GF-D8 (cell line): ENCODE measurements at regions not wholly inside any gene's neighbourhood (a gene's known extent, or its start where the extent isn't known, plus 50 kb on each side); places are given as distances from the start of the nearest gene placed in this dataset.
"Not testable (repeated sequence)": the region's sequence is repeated elsewhere in the genome, so short reads cannot be mapped to it uniquely, and the experiment has no call there.

Source experiments
- DNase-seq: peaks from one replicate; lab custom pipeline; 2025; lab: John Stamatoyannopoulos, UW

DNA sequence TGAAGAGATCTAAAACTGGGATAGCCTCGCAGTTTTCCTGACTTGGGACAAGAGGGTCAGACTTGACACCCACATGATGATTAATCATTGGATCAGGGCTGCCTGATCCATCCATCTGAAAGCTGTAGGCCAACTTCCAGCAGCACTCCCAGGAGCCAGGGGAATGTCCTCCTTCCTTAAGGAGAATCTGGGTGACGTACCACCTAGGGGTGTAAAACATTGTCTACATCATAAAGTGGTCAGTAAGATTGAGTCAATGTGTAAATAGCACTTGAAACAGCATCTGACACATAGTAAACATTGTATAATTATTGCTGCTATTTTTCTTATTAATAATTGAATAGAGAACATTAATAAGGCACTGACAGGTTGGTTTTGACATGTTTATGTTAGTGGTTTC is 392.8 kb downstream of the JRKL start:
- no peak for DNase-seq

DNA sequence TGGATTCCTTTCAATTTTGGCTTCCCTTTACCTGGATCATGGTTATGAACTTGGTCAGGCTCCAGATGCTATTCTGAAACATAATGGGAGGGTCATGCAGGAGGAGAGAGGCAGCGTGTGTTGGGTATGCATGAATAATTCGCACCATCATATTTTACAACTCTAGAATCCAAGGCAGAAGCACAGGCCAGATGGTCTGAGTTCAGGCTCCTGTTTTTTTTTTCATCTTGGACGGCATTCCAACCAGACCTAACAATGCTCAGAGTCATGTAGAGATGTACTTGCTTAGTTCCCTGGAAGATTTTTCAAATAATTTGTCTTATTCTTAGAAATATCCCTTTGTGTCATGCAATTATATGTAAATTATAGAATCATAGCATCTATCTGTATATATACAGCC is 393.5 kb downstream of the JRKL start:
- DNase-seq, result no peak

DNA sequence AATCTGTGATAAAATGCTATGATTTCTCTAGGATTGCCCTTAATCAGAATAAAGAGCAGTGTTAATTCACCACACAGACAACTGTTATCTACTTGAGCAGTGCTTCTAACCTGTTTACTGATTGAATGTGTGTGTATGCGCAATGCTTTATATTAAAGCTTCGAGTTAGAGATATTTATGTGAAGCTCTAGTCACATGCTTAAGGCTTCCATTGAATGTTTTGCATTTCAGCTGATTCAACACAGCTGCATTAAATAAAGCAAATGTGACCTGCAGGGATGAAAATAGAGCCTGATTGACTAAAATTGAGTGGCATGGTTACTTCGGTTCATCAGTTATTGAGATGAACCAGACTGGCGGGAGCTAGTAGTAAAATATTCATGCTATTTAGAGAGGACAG is 395.3 kb downstream of the JRKL start:
- no peak for DNase-seq

DNA sequence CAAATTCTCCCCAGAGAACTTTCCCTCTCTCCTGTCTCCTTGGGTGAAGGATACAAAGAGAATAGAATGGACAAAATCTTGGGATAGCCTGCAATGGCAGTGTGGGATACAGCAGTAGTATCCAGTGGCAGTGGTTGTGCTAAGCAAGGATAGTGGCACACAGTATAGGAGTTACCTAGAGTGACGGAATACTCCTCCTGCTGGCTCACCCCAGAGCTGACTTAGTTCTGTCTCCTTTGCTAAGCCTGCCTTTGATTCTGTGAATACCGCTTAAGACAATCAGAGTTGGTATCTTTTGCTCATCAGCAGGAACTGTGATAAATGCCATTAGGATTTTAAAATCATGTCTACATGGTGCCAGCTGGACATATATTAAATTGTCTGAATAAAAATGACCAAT is 404.3 kb downstream of the JRKL start:
- no peak for DNase-seq

DNA sequence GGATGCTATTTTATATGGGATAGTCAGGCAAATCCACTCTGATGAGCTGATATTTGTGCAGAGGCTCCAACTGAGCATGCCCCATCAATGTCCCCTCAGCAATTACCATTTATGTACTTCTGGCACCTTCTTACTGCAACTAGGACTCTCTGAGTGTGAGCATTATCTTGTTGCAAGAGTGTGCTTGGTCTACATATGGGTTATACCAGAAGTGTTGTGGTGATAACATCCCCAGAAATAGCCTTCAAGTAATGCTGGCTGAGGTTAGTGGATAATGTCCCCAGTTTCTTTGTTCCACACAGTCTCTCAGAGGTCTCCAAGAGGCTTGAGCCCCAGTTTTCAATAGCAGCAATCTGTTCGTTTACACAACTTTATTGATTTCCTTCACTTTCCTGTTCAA is 408.6 kb downstream of the JRKL start:
- DNase-seq, result no peak

DNA sequence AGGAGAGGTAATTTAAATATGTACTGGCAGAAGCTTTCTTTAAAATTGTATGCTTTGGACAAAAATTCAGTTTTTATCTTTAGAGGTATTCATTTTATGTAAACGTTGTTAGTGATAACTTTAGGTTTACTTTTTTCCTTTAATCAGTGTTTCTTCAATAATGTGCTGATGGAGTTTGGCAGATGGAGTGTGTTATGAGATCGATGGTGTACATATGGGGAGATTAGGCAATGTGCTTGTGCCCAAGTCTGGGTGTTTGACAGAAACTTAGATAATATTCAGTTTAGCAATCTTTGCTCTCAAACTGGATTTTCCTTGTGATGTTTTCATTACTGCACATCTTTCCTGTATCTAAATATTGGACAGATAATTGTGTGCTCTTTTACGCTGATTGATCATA is 425.4 kb downstream of the JRKL start:
- DNase-seq, result no peak

DNA sequence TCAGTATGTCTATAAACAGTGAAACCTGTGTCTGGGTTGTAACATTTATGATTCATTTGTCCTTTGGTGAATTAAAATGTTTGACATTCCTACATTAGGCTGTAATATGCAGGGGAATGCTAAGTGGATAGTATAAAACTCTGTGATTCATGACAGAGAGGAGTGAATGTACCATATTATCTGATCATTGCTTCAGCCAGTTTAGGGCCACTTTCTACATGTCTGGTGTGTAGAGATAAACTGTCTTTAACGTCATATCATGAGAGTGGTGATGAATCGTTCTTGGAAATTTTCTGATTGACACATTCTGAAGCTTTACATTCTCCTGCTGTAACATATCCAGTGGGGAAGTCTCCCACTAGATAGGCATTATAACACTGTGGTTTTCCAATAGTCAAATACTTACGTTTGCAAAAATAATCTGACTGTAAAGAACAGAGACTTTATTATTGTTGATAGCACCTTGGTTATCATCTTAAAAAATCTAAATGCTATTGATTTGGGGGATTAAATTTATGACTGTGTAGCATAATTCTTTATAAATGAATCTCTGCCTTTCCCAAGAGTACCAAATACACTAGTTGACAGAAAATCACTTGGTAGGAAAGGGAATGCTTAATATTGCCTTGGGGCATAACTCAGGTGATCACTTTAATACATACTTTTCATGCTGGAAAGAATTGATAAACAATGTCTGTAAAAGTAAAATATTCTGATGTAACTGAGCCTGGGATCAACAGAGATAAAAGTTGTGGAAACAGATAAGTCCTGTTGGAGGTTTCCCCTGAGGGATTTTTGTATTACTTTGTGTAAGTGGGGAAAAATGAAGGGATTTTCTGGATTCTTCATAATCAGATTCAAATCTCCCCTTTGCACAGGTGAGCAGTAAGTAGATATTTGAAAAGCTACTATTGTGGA is 427.9 kb downstream of the JRKL start:
- no peak for DNase-seq

DNA sequence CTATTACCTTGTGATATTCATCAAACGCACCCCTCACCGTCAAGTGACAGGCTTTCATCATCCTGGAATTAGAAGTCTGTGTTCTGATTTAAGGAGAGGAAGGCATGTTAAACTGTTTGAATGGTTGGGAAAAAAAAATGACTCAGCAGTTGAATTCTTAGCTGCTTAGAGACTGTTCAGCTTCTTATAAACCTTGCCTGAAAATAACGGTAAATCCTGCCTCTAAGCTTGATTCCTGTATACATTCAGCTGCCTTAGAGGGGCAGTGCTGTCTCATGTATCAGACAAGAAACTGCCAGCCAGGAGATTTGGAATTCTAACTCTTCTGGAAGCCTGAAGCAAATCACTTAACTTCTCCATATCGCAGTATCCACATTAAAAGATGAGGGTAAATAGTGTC is 437.4 kb downstream of the JRKL start:
- DNase-seq, result no peak

DNA sequence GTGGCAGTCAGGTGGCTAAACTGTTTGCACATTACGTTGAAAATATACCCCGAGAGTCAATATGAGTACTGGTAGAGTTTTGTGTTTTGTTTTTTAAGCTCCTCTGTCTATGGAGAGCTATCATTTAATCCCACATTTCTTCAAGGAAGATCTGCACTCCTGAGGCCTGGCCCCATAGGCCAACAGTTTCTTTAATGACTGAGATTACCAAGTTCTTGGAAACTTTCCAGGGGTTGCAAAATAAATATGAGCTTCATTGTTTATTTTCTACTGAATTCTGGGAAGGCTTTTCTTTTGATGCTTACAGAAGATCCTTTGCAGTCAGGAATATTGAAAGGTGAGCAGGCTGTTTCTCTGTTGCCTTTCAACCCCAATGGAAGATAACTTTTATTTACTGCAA is 452.0 kb downstream of the JRKL start:
- DNase-seq, result no peak

DNA sequence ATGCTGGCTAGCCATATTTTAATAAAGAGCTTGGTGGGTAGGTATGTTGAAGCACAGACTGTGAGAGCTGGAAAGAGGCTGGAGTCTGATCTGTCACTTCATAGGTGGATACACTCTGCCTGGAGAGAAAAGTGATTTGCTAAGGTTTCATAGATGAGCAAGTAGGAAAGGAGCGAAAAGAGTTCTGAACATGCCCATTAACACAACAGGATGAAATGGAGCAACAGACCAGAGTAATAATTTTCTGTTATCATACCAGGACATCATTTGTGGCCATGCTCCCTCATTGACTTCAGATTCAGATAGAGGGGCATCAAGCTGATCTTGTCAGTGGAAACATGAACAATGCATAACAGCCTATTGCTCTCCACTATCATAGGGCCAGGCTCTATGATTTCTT is 452.9 kb downstream of the JRKL start:
- no peak for DNase-seq

DNA sequence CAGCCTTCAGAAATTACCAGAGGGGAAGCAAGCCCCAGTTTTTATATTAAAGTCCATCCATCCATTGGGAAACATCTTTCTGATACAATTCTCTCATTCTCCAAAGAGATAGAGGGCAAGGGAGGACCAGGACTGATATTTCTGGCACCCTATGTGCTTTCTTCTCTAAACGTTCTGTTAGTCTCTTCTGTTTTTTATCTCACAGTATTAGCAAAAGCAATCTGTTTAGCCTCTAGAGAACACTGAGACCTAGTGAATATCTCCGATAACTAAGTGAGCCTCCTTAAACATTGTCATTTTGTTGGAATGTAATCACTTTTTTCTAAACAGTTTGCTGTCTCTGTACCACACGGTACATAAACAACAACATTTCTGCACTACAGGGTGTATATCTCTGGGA is 464.6 kb downstream of the JRKL start:
- DNase-seq, result no peak

DNA sequence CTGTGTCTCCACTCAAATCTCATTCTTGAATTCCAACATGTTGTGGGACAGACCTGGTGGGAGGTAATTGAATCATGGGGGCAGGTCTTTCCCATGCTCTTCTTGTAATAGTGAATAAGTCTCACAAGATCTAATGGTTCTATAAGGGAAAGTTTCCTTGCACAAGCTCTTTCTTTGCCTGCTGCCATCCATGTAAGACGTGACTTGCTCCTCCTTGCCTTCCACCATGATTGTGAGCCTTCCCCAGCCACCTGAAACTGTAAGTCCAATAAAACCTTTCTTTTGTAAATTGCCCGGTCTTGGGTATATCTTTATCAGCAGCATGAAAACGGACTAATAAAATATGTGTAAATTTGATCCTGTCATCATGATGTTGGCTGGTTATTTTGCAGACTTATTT is 471.9 kb downstream of the JRKL start:
- not testable (repeated sequence) for DNase-seq

DNA sequence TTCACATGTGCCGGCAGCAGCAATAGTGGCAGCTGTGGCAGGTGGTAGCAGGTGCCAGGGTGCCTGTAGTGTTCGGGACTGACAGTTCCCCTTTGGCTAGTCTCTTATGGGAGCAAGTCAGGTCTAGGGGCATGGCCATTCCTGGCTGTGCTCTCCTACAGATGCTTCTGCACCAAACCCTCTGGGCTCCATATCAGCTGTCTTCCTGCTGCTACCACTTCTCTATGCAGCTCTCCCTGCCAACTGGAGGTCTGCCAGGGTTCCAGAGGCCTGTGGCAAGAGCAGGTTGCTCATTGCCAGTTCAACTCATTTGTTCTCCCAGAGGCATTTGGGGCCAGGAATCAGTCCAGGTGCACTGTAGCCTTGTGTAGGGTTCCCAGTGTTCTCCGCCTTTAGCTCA is 473.7 kb downstream of the JRKL start:
- no peak for DNase-seq

DNA sequence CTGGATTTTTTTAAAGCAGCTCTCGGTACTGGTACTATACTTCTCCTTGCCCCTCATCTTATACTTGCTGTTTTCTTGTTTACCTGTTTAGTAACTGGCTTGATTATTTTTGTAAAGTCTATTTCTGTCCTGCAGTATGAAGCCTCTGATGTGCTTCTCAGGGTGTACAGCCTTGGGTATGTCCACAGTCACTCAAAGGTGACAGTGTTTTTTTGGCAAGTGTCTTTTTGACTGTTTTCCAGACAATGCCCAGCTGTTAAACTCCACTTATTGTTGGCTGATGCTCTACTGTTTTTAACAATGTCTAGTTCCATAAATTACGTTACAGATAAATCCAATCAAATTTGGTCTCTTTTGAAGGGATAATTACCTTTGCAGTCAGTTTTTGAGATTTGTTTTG is 475.2 kb downstream of the JRKL start:
- no peak for DNase-seq

DNA sequence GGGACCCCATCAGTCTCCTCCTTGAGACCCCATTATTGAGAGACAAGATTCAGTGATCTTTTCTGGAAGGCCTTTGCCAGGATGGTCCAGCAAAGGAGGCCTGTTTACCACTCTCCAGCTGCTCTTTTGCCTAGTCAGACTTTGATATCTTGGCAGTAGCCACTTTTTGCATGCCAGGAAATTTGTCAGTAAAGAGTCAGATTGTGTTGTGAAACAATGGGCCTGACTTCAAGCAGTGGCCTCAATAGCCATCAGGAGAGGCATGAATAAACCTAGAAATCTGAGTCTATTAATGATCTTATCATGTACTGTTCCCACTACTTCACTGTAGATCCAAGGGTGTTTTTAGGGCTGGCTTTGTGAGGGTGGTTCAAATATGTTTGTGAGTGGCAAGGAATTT is 479.4 kb downstream of the JRKL start:
- no peak for DNase-seq

DNA sequence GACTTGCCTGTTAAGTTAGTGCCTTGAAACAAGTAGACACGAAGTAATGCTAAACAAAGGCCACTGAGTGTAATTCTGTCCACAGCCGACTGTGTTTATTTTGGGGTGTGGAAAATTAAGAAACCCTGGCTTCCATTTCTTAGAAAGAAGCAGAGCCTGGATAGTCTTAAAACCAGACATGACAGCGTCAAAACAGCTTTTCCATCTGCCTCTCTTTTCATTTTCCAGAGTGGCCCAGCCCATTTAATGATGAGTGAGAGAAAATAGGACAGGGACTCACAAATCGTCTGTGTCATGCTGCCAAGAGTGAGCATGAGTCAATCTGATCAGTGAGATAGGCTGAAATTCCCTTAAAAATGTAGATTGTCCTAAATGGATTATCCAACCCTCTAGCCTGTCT is 485.9 kb downstream of the JRKL start:
- DNase-seq, result no peak

DNA sequence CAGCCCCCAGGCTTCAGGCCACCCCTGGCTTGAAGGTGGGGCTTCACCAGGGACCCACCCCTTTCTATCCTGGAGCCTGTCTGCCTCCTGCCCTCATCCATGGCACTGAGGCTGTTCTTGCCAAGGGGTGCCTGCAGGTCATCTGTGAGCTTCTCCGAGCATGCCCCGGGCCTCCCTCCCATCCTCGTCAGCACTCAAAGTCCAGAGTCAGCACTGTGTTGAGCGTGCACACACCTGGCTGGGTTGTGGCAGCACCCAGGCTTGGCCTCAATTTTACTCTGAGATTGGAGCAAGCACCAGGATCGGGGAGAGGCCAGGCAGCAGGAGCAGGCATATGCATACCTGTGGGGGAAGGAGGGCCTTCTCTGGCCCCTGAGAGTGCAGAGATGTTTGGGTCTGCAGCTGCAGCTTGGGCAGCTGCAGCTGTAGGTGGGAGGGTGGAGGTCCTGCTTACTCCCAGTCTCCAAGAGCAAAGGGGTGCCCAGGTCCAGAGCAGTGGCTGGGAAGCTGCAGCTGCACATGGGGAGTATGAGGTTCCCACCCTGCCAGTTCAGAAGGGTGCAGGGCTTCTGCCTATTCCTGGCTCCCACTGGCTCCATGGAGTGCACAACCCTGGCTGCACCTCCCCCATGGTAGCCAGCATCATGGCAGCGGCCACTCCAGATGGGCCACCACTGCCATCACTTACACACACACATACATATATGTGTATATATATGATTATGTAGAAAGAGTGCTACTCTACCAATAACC is 488.7 kb downstream of the JRKL start:
- no peak for DNase-seq

DNA sequence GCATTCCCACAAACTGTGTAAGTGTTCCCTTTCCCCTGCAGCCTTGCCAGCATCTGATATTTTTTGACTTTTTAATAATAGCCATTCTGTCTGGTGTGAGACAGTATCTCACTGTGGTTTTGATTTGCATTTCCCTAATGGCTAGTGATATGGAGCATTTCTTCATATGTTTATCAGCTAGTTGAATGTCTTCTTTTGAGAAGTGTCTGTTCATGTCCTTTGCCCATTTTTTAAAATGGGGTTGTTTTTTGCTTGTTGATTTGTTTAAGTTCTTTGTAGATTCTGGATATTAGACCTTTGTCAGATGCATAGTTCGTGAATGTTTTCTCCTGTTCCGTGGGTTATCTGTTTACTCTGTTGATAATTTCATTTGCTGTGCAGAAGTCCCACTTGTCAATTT is 492.8 kb downstream of the JRKL start:
- not testable (repeated sequence) for DNase-seq

DNA sequence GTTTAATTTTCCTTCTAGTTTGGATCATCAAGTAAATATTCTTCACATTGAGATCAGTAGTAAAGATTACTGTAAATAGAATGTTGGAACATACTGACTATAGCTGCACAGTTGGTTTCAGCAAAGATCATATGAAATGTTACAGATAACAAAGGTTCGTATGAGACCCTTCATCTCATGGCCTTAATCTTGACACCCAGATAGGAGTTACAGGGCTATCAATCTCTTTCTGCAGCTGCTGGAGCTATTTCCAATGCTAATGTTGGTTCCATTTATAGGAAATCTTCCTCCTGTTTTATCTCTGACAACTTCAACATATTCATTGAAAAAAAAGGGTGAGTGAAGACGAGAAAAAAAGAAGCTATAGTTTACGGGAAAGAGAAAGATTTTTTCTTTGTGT is 495.6 kb downstream of the JRKL start:
- no peak for DNase-seq

DNA sequence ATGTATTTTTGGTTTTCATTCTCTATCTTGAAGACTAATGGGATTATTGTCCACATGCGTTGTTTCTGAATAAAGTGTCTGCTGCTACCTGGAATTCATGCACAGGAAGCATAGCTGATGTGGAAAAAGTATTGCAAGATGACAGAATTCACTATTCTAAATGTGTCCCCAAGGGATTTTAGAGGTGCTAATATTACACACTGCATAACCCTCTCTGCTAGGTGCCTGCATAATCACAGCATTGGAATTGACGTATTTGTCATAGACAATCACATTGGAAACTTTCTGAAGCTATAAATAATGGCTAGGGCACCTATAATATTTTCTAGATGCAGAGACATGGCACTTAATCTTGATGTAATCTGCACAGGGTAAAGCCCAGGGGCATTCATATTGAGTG is 496.1 kb downstream of the JRKL start:
- no peak for DNase-seq

DNA sequence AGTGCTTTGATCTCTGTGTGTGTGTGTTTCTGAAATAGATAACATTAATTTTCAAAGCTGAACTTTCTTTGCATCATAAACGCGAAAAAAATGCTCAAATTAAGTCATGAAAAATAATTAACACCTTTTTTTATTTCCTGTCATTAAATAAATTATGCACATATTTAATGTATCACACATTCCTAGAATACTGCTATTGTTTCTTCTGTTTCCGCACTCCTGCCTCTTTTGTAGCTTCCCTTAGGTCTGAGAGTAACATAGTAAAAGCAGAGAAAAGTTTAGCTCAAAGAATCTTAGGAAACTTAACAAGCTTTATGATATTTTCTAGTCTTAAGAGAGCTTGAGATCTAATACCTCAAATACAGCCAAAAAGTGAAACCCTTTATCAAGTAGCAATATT is 504.2 kb downstream of the JRKL start:
- no peak for DNase-seq

DNA sequence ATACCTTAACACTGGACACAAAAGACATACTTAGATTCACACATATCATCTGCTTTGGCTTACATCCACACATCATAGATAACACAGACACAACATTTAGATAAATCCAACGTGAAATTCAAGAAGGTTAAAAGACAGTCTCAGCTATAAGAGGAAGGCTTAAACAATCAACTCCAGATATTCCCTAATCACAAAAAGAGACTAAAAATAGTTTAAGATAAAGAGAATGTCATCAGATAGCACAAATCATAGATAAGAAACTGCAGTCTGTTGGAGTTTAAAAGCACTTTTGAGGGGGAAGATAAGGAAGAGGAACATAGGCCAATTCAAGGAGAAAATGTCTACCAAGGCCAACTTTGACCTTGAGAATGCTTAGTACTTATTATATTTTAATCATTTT is 504.8 kb downstream of the JRKL start:
- no peak for DNase-seq

DNA sequence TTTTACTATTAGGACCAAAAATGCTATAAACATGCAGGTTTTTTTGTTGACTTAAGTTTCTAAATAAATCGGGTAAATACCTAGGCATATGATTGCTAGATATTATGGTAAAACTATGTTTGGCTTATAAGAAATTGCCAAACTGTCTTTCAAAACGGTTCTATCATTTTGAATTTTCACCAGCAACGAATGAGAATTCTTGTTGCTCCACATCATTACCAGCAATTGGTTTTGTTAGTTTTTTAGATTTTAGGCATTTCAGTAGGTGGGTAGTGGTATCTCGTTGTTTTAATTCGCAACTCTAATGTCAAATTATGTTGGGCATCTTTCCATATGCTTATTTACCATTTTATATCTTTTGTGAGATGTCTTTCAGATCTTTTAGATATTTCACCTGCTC is 510.2 kb downstream of the JRKL start:
- DNase-seq, result no peak

DNA sequence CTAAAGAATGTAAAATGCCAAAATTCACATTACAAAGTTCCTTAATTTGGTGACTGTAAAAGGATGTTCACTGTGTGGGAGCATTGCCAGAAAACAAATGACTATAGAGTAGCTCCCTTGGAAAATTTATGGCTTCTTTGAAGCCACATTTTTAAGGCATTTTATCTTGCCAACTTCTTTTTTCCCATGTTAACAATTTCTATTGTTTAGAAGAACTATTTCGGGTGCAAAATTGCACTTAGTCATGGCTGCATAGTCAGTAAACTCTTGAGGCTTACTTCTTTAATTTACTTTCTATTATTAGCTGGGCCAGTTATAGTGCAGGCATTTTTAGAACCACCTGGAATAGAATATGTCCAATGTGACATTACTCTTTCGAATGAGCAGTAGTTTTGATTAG is 515.3 kb downstream of the JRKL start:
- no peak for DNase-seq
